Esophagus squamous epithelium (tissue), 5 donors: ENCODE measurements at regions not wholly inside any gene's neighbourhood (a gene's known extent, or its start where the extent isn't known, plus 50 kb on each side); places are given as distances from the start of the nearest gene placed in this dataset.

Source experiments
- DNase-seq: peaks from one replicate; lab custom pipeline; 2025; lab: John Stamatoyannopoulos, UW
- H3K27ac ChIP-seq, 4 donors: fragments of 200-600 bp; sonication (generic); one replicate each; pipeline ENCODE4 v1.5.1; 2016 to 2019; ENCODE audit warnings: mild to moderate bottlenecking in 1 of 4
- H3K27me3 ChIP-seq, 4 donors: fragments of 200-600 bp; sonication (generic); 1 replicate in 3 of 4; 2 replicates in 1 of 4; pipeline versions ENCODE4 v1.5.1 to v1.6.0; 2017 to 2021; ENCODE audit warnings: antibody characterized with exemption in 1 of 4
- H3K36me3 ChIP-seq, 3 donors: fragments of 200-600 bp; sonication (generic); one replicate each; pipeline ENCODE4 v1.5.1; 2016 to 2019
- H3K4me1 ChIP-seq, 3 donors: fragments of 200-600 bp; sonication (generic); one replicate each; pipeline ENCODE4 v1.5.1; 2017 to 2019
- H3K4me3 ChIP-seq, 4 donors: fragments of 200-600 bp; sonication (generic); 1 replicate in 3 of 4; 2 replicates in 1 of 4; pipeline ENCODE4 v1.5.1; 2016 to 2019; ENCODE audit warnings: mild to moderate bottlenecking in 2 of 4, moderate library complexity in 1 of 4
- H3K9me3 ChIP-seq, 3 donors: fragments of 200-600 bp; sonication (generic); one replicate each; pipeline ENCODE4 v1.5.1; 2016 to 2019
- CTCF ChIP-seq, 6 experiments: fragments of 450-650 bp in 4 of 6; fragments of 200-600 bp in 2 of 6; sonication (generic) in 2 of 6; IDR thresholded peaks; one replicate each; pipeline ENCODE4 v1.5.1; 2016 to 2019; ENCODE audit warnings: antibody characterized with exemption in 6 of 6, mild to moderate bottlenecking in 4 of 6, moderate library complexity in 4 of 6
- POLR2A ChIP-seq, 4 donors: fragments of 450-650 bp; IDR thresholded peaks; one replicate each; pipeline ENCODE4 v1.6.1; 2017; ENCODE audit warnings: antibody characterized with exemption in 4 of 4, mild to moderate bottlenecking in 4 of 4, moderate library complexity in 3 of 4
- WGBS, 2 donors: methylation state at CpG; one replicate each; pipeline ENCODE4 v1.1.5; 2018; 5-methylcytosine and 5-hydroxymethylcytosine counted together
- intact Hi-C: fragments of 100-400 bp; cut with DNase I; formaldehyde crosslinking; loops from one replicate; pipeline ENCODE4 v1.15.0; 2022
- donor health status: DM: yes; HTN: yes; CAD: no.

GRCh38 chr16:55426865-55427484, 52.0 kb upstream of the MMP2 start:
- Histone ChIP-seq H3K4me1 (peaks cover 0 to 4% (median 0%) of the 10 kb centered on the region in 3 donors), H3K27me3 (peaks cover 0 to under 1% (median 0%) of the 10 kb centered on the region in 4 donors), H3K9me3 (no peaks in the 10 kb centered on the region), H3K4me3 (no peak overlapping the region), H3K27ac (peak overlapping the region in 1 of 4 donors; percentile 51), H3K36me3 (no peaks in the 10 kb centered on the region)
- WGBS, 2 donors = 44 to 64% methylated on average over 5 of the region's 5 CpGs
- TF ChIP-seq CTCF (IDR thresholded peaks at IDR 0.05) (no peak), POLR2A (IDR thresholded peaks at IDR 0.05) (no peak)
- DNase-seq = no peak
- intact Hi-C loops = no loop called here
